ENCODE measurements at regions not wholly inside any gene's neighbourhood (a gene's known extent, or its start where the extent isn't known, plus 50 kb on each side); places are given as distances from the start of the nearest gene placed in this dataset.

DNA sequence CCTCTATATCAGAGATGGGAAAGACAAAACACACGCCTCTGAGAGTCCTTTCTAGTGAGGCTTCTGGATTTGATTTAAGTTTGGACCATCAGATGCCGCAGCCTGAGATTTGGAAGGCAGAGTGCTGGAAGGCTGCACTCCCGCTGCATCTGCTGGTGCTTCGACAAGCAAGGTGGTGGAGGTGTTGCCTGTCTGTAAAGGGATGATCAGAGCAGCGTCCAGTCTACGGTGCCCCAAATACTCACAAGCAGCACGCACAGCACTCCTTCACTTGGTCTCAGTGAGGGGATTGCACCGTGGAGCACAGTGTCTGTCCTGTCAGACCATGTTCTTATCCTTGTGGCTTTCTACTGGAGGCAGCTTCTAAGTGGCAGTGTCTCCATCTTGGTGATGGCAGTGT, 221.4 kb downstream of the GADD45G start:
- Histone ChIP-seq H3K36me3 (ENCODE audit: control insufficient read depth in 1 of 2, insufficient read depth in 2 of 2, low read length in 2 of 2) (no peaks in the 10 kb centered on the region), H3K4me3 (replicated peaks in 1 of 2; ENCODE audit: low read depth in 1 of 2, low read length in 2 of 2) (no peak overlapping the region), H3K9me2 (ENCODE audit: insufficient read depth) (no peaks in the 10 kb centered on the region), H2AFZ (ENCODE audit: low read depth, low read length, poor library complexity, severe bottlenecking) (no peak overlapping the region), H3K27me3 (ENCODE audit: insufficient read depth, low read length) (peaks cover 7% of the 10 kb centered on the region; the same call in 1 of the 2 replicates), H3K4me2 (ENCODE audit: low read length) (no peak overlapping the region), H4K20me1 (ENCODE audit: insufficient read depth) (no peaks in the 10 kb centered on the region), H3K9ac (ENCODE audit: low read length) (no peak overlapping the region), H3K79me2 (ENCODE audit: insufficient read depth, low read length) (no peaks in the 10 kb centered on the region), H3K4me1 (ENCODE audit: control insufficient read depth in 1 of 2, insufficient read depth in 2 of 2, low read length in 2 of 2) (no peaks in the 10 kb centered on the region), H3K27ac (ENCODE audit: low read depth, low read length) (no peak overlapping the region), H3K9me3 (ENCODE audit: control insufficient read depth in 1 of 2, insufficient read depth in 1 of 2, low read depth in 1 of 2, low read length in 2 of 2) (no peaks in the 10 kb centered on the region)
- CTCF ChIA-PET: no interaction called here
- BruUV-seq (replicated peaks): no TSS peak
- DNase-seq (ENCODE audit: low read depth, low spot score) (no peak), ATAC-seq (no peak)
- POLR2A ChIA-PET: no interaction called here
- TF ChIP-seq SRF (IDR thresholded peaks at IDR 0.05; ENCODE audit: low read depth) (no peak), CEBPB (IDR thresholded peaks at IDR 0.05; ENCODE audit: low read depth) (no peak), ZNF274 (IDR thresholded peaks at IDR 0.05; ENCODE audit: low read depth, low read length) (no peak), CTCF (IDR thresholded peaks at IDR 0.05 in 2 of 3, conservative IDR thresholded peaks at IDR 0.05 in 1 of 3; ENCODE audit: borderline replicate concordance in 1 of 3, insufficient read depth in 1 of 3, low read depth in 2 of 3, low read length in 2 of 3) (no peak), POLR2A (IDR thresholded peaks at IDR 0.05; ENCODE audit: borderline replicate concordance, extremely low read depth, insufficient read depth, insufficient read length) (no peak), EZH2phosphoT487 (IDR thresholded peaks at IDR 0.05; ENCODE audit: borderline replicate concordance) (no peak), RAD21 (IDR thresholded peaks at IDR 0.05; ENCODE audit: low read depth) (no peak), YY1 (IDR thresholded peaks at IDR 0.05; ENCODE audit: extremely low read depth, insufficient replicate concordance, low read depth, low read length) (no peak), ZFX (IDR thresholded peaks at IDR 0.05) (no peak), MAX (IDR thresholded peaks at IDR 0.05) (no peak), SP1 (IDR thresholded peaks at IDR 0.05; ENCODE audit: low read depth) (no peak)
- intact Hi-C loops (cut with micrococcal nuclease): no loop called here
- RAD21 ChIA-PET (ENCODE audit: low non-redundant PET in 1 of 2, low total read pairs in 2 of 2, uncharacterized antibody in 2 of 2, unreplicated experiment in 2 of 2): no interaction called here
